AG10803 (cell line): ENCODE measurements at regions not wholly inside any gene's neighbourhood (a gene's known extent, or its start where the extent isn't known, plus 50 kb on each side); places are given as distances from the start of the nearest gene placed in this dataset.

Experiments used
- DNase-seq: peaks from one replicate; pipeline ENCODE4 v3.0.0; 2010; ENCODE audit warnings: low read depth
- H3K4me3 ChIP-seq: 2 replicates; pipeline ENCODE4 v1.5.1; 2011; ENCODE audit warnings: mild to moderate bottlenecking, low read length, control low read depth
- TF ChIP-seq, protein P1 (sequence below): conservative IDR thresholded peaks from 2 replicates; pipeline ENCODE4 v1.5.1; 2011; ENCODE audit warnings: mild to moderate bottlenecking, low read length, control low read depth, inconsistent platforms

DNA sequence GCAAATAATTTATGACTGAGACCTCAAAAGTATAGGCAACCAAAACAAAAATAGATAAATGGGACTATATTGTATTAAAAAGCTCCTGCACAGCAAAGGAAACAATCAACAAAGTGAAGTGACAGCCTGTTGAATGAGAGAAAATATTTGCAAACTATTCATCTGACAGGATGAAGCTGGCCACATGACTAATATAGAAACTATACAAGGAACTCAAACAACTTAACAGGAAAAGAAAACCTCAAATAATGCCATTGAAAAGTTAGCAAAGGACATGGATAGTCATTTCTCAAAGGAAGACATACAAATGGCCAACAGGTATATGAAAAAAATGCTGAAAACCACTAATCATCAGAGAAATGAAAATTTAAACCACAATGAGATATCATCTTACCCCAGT is 245.1 kb downstream of the STK31 start:
- DNase-seq, result peak; percentile 21
- TF ChIP-seq, protein P1, sequence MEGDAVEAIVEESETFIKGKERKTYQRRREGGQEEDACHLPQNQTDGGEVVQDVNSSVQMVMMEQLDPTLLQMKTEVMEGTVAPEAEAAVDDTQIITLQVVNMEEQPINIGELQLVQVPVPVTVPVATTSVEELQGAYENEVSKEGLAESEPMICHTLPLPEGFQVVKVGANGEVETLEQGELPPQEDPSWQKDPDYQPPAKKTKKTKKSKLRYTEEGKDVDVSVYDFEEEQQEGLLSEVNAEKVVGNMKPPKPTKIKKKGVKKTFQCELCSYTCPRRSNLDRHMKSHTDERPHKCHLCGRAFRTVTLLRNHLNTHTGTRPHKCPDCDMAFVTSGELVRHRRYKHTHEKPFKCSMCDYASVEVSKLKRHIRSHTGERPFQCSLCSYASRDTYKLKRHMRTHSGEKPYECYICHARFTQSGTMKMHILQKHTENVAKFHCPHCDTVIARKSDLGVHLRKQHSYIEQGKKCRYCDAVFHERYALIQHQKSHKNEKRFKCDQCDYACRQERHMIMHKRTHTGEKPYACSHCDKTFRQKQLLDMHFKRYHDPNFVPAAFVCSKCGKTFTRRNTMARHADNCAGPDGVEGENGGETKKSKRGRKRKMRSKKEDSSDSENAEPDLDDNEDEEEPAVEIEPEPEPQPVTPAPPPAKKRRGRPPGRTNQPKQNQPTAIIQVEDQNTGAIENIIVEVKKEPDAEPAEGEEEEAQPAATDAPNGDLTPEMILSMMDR, result no peak

DNA sequence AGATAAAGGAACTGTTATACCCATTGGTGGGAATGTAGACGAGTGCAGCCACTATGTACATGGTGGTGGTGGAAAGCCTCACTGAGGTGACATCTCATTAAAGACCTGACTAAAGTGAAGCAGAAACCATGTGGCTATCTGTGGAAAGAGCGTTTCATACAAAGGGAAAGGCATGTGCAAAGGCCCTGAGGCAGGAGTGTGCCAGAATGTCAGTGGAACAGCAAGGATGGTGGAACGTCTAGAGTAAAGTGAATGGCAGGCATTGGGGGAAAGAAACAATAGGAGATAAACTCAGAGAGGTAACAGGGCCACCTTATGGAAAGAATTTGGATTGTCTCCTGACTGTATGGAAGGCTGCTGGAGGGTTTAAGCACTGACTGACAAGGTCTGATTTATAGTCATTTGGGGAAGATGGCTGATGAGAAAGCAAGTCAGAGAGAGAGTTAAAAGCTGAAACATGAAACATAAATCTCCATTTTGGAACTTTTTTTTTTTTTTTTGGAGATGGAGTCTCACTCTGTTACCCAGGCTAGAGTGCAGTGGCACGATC is 245.7 kb downstream of the STK31 start:
- TF ChIP-seq, protein P1, result no peak
- no peak for DNase-seq
- no peak overlapping the region for H3K4me3 ChIP-seq

More for the DNA sequence above, 245.1 kb downstream of the STK31 start:
- no peak overlapping the region for H3K4me3 ChIP-seq

GRCh38 chr7:23956772-23957576 is 247.0 kb downstream of the STK31 start:
- DNase-seq, result no peak
- no peak overlapping the region for H3K4me3 ChIP-seq
- TF ChIP-seq, protein P1, result no peak

GRCh38 chr7:23959821-23960220 is 249.8 kb downstream of the STK31 start:
- TF ChIP-seq, protein P1, result no peak
- no peak for DNase-seq
- no peak overlapping the region for H3K4me3 ChIP-seq

GRCh38 chr7:23960361-23960760 is 250.3 kb downstream of the STK31 start:
- no peak overlapping the region for H3K4me3 ChIP-seq
- TF ChIP-seq, protein P1, result no peak
- no peak for DNase-seq

DNA sequence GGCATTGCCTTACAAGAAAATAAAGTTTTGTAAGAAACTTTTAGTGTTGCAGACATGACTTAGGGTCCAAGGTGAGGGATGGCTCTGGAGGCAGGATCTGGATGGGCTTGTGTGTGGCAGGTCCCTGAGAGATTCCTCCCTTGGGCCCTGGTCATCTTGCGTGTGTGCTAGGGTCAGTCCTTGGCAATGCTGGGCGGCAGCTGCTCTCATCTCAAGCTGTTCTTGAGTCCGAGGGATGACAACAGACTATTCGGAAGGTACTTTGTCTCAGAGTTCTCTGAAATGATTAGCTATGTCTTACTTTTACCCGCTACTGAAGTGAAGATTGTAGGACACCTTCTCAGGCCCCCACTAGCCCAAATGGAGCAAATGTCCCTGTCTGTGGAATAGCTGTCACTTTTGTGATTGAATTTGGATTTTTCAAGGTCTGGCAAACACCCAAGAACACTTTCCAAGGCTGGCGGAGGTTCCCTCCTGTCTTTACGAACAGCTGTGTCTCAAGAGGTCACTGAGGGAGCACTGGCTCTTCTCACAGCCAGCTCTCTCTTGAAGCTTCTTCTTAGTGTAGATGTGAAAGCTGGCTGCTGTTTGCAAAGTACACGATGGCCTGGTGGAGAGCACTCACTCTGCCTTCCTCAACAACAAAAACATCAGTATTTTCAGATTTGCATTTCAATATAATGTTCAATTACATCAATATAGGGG is 253.6 kb downstream of the STK31 start:
- no peak for DNase-seq
- H3K4me3 ChIP-seq, result no peak overlapping the region
- TF ChIP-seq, protein P1, result no peak
